ENCODE measurements at regions not wholly inside any gene's neighbourhood (a gene's known extent, or its start where the extent isn't known, plus 50 kb on each side); places are given as distances from the start of the nearest gene placed in this dataset.

DNA sequence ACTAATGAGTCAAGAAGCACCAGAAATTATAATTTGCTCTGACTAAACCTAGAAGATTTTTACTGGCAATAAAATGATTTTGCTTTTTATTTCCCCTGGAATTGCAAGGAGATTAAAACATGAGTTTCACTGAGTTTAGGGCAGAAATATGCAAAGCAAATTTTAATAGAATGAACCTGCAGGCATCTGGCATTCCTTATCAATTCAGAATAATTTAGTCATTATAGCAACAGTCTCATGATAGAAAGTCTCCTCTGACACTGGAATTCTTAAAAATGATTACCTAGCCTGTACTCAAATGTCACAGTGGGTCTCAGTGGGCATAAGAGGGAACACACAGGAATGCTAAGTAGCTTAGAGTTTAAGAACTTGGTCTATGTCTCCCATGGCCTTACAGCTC lies 195.9 kb downstream of the TTC39B start:
- TF ChIP-seq YY1 (IDR thresholded peaks at IDR 0.05; ENCODE audit: insufficient read depth, insufficient read length), result no peak
- no peak for TF ChIP-seq SUZ12 (IDR thresholded peaks at IDR 0.05; ENCODE audit: extremely low read depth, insufficient read depth, insufficient read length)
- no peak for TF ChIP-seq ZNF274 (IDR thresholded peaks at IDR 0.05; ENCODE audit: low read depth, low read length)
